GM04504 (cell line): ENCODE measurements at regions not wholly inside any gene's neighbourhood (a gene's known extent, or its start where the extent isn't known, plus 50 kb on each side); places are given as distances from the start of the nearest gene placed in this dataset.
"Not testable (repeated sequence)": the region's sequence is repeated elsewhere in the genome, so short reads cannot be mapped to it uniquely, and the experiment has no call there.

Source experiments
- DNase-seq: peaks from one replicate; pipeline ENCODE4 v3.0.0-alpha.2; 2012; ENCODE audit warnings: low read depth

GRCh38 chr1:121573881-121574504 lies 389.2 kb downstream of the SRGAP2C start:
- DNase-seq, result peak; percentile 73

- DNase-seq, result not testable (repeated sequence)
Measured at GRCh38 chr1:121574505-121574899, 389.7 kb downstream of the SRGAP2C start.

- not testable (repeated sequence) for DNase-seq
Measured at GRCh38 chr1:121582898-121583297, 398.1 kb downstream of the SRGAP2C start.

GRCh38 chr1:121586369-121587229 lies 401.8 kb downstream of the SRGAP2C start:
- DNase-seq, result no peak

- no peak for DNase-seq
Measured at GRCh38 chr1:121587230-121587569, 402.4 kb downstream of the SRGAP2C start.

- DNase-seq, result no peak
Measured at GRCh38 chr1:121587777-121588176, 403.0 kb downstream of the SRGAP2C start.

GRCh38 chr1:121594096-121594495 lies 409.3 kb downstream of the SRGAP2C start:
- no peak for DNase-seq

- DNase-seq, result no peak
Measured at GRCh38 chr1:121595089-121595488, 410.3 kb downstream of the SRGAP2C start.

- DNase-seq, result not testable (repeated sequence)
Measured at GRCh38 chr1:121604843-121605444, 420.2 kb downstream of the SRGAP2C start.

- not testable (repeated sequence) for DNase-seq
Measured at GRCh38 chr1:121607499-121607898, 422.7 kb downstream of the SRGAP2C start.
